ENCODE measurements at regions not wholly inside any gene's neighbourhood (a gene's known extent, or its start where the extent isn't known, plus 50 kb on each side); places are given as distances from the start of the nearest gene placed in this dataset.

DNA sequence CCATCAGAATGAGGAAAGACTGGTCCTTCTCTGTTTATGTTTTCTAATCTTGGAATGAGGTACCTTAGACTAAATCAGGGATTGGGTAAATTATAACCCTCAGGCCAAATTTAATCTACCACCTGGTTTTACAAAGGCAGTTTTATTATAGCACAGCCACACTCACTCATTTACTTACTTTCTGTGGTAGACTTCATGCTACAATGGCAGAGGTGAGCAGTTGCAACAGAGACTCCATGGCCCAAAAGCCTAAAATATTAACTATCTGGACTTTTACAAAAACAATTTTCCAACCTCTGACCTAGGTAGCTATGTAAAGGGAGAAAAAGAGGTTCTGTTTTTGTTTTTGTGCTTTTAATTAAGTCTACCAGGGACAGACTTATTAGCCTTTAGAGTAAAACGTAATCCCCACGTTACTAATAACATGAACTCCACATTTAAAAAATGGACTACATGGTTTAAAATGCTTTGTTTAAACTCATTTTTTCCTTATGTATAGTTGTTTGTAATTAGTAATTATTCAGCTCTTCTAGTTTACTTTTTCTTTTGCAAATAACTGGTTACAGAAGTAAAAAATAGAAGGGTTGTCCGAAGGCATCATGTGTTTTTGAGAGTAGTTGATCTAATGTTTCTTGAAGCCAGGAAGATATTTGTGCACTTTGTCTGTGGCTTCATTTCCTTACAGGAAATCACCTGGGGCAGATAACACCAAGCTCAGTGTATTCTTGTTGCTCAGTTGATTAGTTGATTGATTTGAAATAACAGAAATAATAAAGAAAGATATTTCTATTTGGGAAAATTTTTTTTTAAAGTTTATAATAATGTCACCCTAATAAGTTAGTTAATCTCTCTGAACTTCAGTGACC lies 57.6 kb upstream of the ATP2B1 start (continued):
- TF ChIP-seq PML (IDR thresholded peaks at IDR 0.05; ENCODE audit: low read length) = peak; percentile 73; the same call in 1 of the 2 replicates
- no peak for TF ChIP-seq CEBPZ (IDR thresholded peaks at IDR 0.05; ENCODE audit: low read depth, low read length)
- 0 out of 2 replicates have a peak, but pooled peaks have one; percentile 45 for TF ChIP-seq TBL1XR1 (IDR thresholded peaks at IDR 0.05; ENCODE audit: low read depth, low read length)
- no peak for TF ChIP-seq SMAD5 (IDR thresholded peaks at IDR 0.05; ENCODE audit: low read depth)
- TF ChIP-seq, protein P1, sequence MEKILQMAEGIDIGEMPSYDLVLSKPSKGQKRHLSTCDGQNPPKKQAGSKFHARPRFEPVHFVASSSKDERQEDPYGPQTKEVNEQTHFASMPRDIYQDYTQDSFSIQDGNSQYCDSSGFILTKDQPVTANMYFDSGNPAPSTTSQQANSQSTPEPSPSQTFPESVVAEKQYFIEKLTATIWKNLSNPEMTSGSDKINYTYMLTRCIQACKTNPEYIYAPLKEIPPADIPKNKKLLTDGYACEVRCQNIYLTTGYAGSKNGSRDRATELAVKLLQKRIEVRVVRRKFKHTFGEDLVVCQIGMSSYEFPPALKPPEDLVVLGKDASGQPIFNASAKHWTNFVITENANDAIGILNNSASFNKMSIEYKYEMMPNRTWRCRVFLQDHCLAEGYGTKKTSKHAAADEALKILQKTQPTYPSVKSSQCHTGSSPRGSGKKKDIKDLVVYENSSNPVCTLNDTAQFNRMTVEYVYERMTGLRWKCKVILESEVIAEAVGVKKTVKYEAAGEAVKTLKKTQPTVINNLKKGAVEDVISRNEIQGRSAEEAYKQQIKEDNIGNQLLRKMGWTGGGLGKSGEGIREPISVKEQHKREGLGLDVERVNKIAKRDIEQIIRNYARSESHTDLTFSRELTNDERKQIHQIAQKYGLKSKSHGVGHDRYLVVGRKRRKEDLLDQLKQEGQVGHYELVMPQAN (conservative IDR thresholded peaks at IDR 0.05) = no peak
- TF ChIP-seq, protein P2, sequence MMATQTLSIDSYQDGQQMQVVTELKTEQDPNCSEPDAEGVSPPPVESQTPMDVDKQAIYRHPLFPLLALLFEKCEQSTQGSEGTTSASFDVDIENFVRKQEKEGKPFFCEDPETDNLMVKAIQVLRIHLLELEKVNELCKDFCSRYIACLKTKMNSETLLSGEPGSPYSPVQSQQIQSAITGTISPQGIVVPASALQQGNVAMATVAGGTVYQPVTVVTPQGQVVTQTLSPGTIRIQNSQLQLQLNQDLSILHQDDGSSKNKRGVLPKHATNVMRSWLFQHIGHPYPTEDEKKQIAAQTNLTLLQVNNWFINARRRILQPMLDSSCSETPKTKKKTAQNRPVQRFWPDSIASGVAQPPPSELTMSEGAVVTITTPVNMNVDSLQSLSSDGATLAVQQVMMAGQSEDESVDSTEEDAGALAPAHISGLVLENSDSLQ (IDR thresholded peaks at IDR 0.05) = no peak
- no peak for TF ChIP-seq SRF (IDR thresholded peaks at IDR 0.05; ENCODE audit: low read depth in 2 of 2, low read length in 2 of 2)
- TF ChIP-seq BCL11A (IDR thresholded peaks at IDR 0.05; ENCODE audit: low read depth, low read length) = peak; percentile 84
- TF ChIP-seq, protein P3, sequence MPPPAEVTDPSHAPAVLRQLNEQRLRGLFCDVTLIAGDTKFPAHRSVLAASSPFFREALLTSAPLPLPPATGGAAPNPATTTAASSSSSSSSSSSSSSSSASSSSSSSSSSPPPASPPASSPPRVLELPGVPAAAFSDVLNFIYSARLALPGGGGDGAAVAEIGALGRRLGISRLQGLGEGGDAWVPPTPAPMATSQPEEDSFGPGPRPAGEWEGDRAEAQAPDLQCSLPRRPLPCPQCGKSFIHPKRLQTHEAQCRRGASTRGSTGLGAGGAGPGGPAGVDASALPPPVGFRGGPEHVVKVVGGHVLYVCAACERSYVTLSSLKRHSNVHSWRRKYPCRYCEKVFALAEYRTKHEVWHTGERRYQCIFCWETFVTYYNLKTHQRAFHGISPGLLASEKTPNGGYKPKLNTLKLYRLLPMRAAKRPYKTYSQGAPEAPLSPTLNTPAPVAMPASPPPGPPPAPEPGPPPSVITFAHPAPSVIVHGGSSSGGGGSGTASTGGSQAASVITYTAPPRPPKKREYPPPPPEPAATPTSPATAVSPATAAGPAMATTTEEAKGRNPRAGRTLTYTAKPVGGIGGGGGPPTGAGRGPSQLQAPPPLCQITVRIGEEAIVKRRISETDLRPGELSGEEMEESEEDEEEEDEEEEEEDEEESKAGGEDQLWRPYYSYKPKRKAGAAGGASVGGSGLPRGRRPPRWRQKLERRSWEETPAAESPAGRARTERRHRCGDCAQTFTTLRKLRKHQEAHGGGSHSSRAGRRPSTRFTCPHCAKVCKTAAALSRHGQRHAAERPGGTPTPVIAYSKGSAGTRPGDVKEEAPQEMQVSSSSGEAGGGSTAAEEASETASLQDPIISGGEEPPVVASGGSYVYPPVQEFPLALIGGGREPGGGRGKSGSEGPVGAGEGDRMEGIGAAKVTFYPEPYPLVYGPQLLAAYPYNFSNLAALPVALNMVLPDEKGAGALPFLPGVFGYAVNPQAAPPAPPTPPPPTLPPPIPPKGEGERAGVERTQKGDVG (CRISPR knock-in tag; IDR thresholded peaks at IDR 0.05) = no peak
- TF ChIP-seq JUNB (IDR thresholded peaks at IDR 0.05) = peak; percentile 90
- peak; percentile 76; the same call in 1 of the 2 replicates for TF ChIP-seq IRF4 (IDR thresholded peaks at IDR 0.05; ENCODE audit: low read depth, low read length)
- TF ChIP-seq YBX1 (IDR thresholded peaks at IDR 0.05) = no peak
- TF ChIP-seq NFIC (IDR thresholded peaks at IDR 0.05; ENCODE audit: low read depth, low read length) = peak; percentile 98
- TF ChIP-seq TCF12 (IDR thresholded peaks at IDR 0.05; ENCODE audit: low read depth, low read length) = peak; percentile 77
- TF ChIP-seq, protein P4, sequence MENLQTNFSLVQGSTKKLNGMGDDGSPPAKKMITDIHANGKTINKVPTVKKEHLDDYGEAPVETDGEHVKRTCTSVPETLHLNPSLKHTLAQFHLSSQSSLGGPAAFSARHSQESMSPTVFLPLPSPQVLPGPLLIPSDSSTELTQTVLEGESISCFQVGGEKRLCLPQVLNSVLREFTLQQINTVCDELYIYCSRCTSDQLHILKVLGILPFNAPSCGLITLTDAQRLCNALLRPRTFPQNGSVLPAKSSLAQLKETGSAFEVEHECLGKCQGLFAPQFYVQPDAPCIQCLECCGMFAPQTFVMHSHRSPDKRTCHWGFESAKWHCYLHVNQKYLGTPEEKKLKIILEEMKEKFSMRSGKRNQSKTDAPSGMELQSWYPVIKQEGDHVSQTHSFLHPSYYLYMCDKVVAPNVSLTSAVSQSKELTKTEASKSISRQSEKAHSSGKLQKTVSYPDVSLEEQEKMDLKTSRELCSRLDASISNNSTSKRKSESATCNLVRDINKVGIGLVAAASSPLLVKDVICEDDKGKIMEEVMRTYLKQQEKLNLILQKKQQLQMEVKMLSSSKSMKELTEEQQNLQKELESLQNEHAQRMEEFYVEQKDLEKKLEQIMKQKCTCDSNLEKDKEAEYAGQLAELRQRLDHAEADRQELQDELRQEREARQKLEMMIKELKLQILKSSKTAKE (IDR thresholded peaks at IDR 0.05; ENCODE audit: low read depth, poor library complexity, severe bottlenecking) = peak; percentile 66
- no peak for TF ChIP-seq IRF3 (IDR thresholded peaks at IDR 0.05)

All from GM12878 (cell line).